GM13977 (cell line): ENCODE measurements at regions not wholly inside any gene's neighbourhood (a gene's known extent, or its start where the extent isn't known, plus 50 kb on each side); places are given as distances from the start of the nearest gene placed in this dataset.
"Not testable (repeated sequence)": the region's sequence is repeated elsewhere in the genome, so short reads cannot be mapped to it uniquely, and the experiment has no call there.

Experiments used
- DNase-seq: peaks from one replicate; pipeline ENCODE4 v3.0.0; 2012; ENCODE audit warnings: low spot score
- CTCF ChIP-seq: IDR thresholded peaks from 2 replicates; pipeline ENCODE4 v1.5.1; 2012; ENCODE audit warnings: mild to moderate bottlenecking, control low read depth; ENCODE audit not compliant: insufficient read depth; ENCODE audit errors: extremely low read depth, missing control alignments
- in situ Hi-C: fragments of 300-500 bp; cut with MboI; formaldehyde crosslinking; loops from one replicate; pipeline ENCODE4 v1.12.0; 2022; ENCODE audit warnings: low sequenced_read_pairs, low pct_unique_long_range_greater_than_20kb, mixed read lengths, inconsistent platforms; ENCODE audit not compliant: unreplicated experiment

GRCh38 chr16:66026211-66026610, 340.3 kb upstream of the CDH5 start:
- TF ChIP-seq CTCF = no peak
- in situ Hi-C loops = no loop called here
- no peak for DNase-seq

- no peak for DNase-seq
- TF ChIP-seq CTCF = no peak
- in situ Hi-C loops = no loop called here
Measured at GRCh38 chr16:66025751-66026150, 340.7 kb upstream of the CDH5 start.

GRCh38 chr16:66024567-66024966, 341.9 kb upstream of the CDH5 start:
- DNase-seq, in situ Hi-C loops: not testable (repeated sequence)

GRCh38 chr16:66023481-66023880, 343.0 kb upstream of the CDH5 start:
- in situ Hi-C loops = no loop called here
- no peak for DNase-seq
- TF ChIP-seq CTCF = no peak

GRCh38 chr16:66020642-66021041, 345.8 kb upstream of the CDH5 start:
- in situ Hi-C loops = no loop called here
- peak; percentile 5 for DNase-seq
- no peak for TF ChIP-seq CTCF

GRCh38 chr16:66020046-66020445, 346.4 kb upstream of the CDH5 start:
- DNase-seq = no peak
- TF ChIP-seq CTCF = no peak
- in situ Hi-C loops = no loop called here

GRCh38 chr16:66019502-66019901, 347.0 kb upstream of the CDH5 start:
- DNase-seq, in situ Hi-C loops: not testable (repeated sequence)

GRCh38 chr16:66014221-66014620, 352.3 kb upstream of the CDH5 start:
- DNase-seq = no peak
- in situ Hi-C loops = no loop called here
- no peak for TF ChIP-seq CTCF
